22Rv1 (cell line): ENCODE measurements at regions not wholly inside any gene's neighbourhood (a gene's known extent, or its start where the extent isn't known, plus 50 kb on each side); places are given as distances from the start of the nearest gene placed in this dataset.
"Not testable (repeated sequence)": the region's sequence is repeated elsewhere in the genome, so short reads cannot be mapped to it uniquely, and the experiment has no call there.

Source experiments
- H3K27ac ChIP-seq: fragments of 450-650 bp; 2 replicates; pipeline ENCODE4 v1.5.1; 2017
- ZFX ChIP-seq: fragments of 450-650 bp; IDR thresholded peaks from 2 replicates; pipeline ENCODE4 v1.6.1; 2017; ENCODE audit warnings: antibody characterized with exemption, borderline replicate concordance
- TF ChIP-seq, protein P1 (sequence below): fragments of 450-650 bp; IDR thresholded peaks from 2 replicates; pipeline ENCODE4 v1.5.1; 2017; ENCODE audit warnings: mild to moderate bottlenecking

DNA sequence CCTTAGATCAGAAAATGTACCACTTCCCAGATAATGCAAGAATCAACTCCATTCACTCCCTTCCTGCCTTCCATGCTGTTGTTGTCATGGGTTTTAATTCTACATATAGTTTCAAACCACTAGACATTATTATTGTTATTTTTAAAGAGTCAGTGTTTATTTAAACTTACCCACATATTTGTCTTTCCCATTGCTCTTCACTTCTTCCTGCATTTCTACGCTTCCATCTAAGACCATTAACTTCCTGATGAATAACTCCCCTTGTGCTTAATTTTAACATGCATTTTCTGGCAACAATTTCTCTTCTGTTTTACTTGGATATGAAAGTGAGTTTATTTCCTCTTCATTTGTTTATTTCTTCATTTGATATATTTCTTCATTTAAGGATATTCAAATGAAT is 127.1 kb upstream of the FHIT start:
- H3K27ac ChIP-seq: no peak overlapping the region

DNA sequence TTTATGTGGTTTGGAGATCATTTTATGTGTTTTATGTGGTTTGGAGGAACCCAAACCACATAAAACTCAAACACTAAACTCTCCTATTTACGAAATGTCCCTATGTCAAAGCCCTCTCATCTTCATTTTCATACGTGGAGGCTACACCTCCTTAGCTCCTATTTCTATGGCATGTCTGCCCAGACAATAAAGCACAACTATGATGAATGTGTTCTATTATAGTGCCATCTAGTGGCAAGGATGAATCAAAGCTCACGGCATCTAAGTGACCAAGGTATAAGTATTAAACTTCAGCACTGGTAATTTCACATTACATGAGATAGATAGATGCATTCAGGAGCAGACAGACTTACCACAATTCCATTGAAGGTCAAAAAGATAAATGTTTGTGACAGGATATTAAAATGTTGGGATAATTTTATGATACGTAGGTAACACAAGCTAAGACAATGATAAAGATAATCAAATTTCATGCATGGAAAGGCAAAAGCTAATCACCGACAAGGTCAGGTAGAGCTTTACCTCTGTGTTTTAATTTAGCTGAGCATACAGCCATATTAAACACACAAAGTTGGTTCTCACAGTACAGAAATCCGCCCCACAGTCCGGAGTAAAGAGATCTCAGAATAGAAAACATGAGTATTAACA is 130.6 kb upstream of the FHIT start:
- TF ChIP-seq, protein P1, sequence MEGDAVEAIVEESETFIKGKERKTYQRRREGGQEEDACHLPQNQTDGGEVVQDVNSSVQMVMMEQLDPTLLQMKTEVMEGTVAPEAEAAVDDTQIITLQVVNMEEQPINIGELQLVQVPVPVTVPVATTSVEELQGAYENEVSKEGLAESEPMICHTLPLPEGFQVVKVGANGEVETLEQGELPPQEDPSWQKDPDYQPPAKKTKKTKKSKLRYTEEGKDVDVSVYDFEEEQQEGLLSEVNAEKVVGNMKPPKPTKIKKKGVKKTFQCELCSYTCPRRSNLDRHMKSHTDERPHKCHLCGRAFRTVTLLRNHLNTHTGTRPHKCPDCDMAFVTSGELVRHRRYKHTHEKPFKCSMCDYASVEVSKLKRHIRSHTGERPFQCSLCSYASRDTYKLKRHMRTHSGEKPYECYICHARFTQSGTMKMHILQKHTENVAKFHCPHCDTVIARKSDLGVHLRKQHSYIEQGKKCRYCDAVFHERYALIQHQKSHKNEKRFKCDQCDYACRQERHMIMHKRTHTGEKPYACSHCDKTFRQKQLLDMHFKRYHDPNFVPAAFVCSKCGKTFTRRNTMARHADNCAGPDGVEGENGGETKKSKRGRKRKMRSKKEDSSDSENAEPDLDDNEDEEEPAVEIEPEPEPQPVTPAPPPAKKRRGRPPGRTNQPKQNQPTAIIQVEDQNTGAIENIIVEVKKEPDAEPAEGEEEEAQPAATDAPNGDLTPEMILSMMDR: peak; percentile 78
- TF ChIP-seq ZFX: no peak
- H3K27ac ChIP-seq: no peak overlapping the region

More for the DNA sequence above, 127.1 kb upstream of the FHIT start:
- no peak for TF ChIP-seq ZFX
- TF ChIP-seq, protein P1: no peak

DNA sequence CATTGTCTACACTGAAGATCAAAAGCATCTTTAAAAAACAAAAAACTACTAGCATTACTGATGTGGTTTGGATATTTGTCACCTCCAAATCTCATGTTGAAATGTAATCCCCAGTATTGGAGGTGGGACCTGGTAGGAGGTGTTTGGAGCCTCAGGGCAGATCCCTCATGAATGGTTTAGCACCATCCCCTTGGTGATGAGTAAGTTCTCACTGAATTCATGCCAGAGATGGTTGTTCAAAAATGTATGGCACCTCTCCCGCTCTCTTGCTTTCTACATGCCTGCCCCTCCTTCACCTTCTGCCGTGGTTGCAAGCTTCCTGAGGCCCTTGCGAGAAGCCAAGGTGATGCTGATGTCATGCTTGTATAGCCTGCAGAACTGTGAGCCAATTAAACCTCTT is 136.6 kb upstream of the FHIT start:
- no peak for TF ChIP-seq ZFX
- TF ChIP-seq, protein P1: no peak
- no peak overlapping the region for H3K27ac ChIP-seq

DNA sequence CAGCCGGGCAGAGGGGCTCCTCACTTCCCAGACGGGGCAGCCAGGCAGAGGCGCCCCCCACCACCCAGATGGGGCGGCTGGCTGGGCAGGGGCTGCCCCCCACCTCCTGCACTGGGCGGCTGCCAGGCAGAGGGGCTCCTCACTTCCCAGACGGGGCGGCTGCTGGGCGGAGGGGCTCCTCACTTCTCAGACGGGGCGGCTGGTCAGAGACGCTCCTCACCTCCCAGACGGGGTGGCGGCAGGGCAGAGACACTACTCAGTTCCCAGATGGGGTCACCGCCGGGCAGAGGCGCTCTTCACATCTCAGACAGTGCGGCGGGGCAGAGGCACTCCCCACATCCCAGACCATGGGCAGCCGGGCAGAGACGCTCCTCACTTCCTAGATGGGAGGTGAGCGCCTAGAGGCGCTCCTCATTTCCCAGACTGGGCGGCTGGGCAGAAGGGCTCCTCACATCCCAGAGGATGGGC is 142.3 kb upstream of the FHIT start:
- H3K27ac ChIP-seq: not testable (repeated sequence)

DNA sequence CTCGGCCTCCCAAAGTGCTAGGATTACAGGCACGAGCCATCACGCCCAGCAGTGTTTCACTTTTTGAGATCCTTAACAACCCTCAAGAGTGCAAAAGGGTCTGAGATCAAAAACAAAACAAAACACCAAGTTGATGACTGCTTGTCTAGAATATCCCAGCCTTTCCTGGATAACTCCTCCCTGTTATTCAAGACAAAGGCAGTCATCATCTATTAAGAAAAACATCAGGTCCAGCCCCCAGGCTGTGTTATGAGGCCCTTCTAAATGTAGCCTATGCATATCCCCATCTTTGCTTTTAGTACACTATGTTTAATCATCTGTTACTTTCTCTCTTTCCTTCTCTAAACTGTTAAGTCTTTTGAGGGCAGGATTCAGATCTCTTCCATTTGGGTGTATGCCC is 150.1 kb upstream of the FHIT start:
- TF ChIP-seq, protein P1: no peak
- no peak for TF ChIP-seq ZFX
- H3K27ac ChIP-seq: no peak overlapping the region

DNA sequence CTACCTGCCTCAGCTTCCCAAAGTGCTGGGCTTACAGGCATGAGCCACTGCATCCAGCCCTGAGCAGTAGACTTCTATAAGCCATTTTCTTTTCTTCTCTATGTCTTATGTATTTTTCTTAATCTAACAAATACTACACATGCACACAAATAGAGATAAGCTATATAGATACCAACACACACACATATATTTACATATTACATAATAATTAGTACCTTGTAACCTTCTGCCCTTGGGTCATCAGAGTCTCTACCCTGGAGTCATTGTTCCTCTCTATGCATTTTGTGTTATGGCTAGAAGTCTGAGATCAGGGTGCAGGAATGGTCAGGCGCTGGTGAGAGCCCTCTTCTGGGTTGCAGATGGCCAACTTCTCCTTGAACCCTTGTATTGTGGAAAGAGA is 154.0 kb upstream of the PTPRG start:
- TF ChIP-seq ZFX: no peak
- TF ChIP-seq, protein P1: no peak

DNA sequence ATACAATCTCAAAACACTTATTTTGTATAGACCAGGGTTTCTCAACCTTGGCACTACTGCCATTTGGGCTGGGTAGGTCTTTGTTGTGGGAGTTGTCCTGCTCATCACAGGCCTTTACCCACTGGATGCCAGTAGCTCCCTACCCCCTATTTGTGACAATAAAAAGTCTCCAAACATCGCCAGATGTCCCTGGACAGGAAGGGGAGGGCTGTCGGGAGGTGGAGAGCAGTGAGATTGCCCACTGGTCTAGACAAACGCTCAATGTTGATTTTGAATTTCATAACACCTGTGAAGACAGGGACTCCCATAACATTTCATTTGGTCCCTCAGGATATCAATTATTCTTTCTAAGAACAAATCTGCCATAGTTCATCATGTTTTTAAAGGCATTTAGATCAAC is 151.7 kb upstream of the PTPRG start:
- H3K27ac ChIP-seq: no peak overlapping the region
- TF ChIP-seq, protein P1: no peak
- TF ChIP-seq ZFX: no peak

More for the DNA sequence above, 154.0 kb upstream of the PTPRG start:
- H3K27ac ChIP-seq: no peak overlapping the region

DNA sequence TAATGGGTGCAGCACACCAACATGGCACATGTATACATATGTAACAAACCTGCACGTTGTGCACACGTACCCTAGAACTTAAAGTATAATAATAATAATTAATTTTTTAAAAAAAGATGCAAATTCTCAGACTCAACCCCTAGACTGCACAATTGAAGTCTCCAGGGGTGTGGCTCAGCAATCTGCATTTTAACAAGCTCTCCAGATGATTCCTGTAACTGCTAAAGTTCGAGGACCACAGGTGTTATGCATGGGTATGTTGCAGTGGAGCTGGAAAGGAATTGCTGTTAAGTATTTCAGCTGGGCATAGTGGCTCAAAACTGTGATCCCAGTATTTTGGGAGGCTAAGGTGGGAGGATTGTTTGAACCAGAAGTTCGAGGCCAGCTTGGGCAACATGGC is 151.0 kb upstream of the PTPRG start:
- H3K27ac ChIP-seq: not testable (repeated sequence)
